ENCODE measurements at regions not wholly inside any gene's neighbourhood (a gene's known extent, or its start where the extent isn't known, plus 50 kb on each side); places are given as distances from the start of the nearest gene placed in this dataset.
"Not testable (repeated sequence)": the region's sequence is repeated elsewhere in the genome, so short reads cannot be mapped to it uniquely, and the experiment has no call there.

GRCh38 chr22:47357493-47357892 lies 595.0 kb downstream of the TBC1D22A start:
- DNase-seq: no peak

- no peak for DNase-seq
These were observed 594.6 kb downstream of the TBC1D22A start for GRCh38 chr22:47357086-47357485.

GRCh38 chr22:47356511-47357011 lies 594.1 kb downstream of the TBC1D22A start:
- no peak for DNase-seq

GRCh38 chr22:47355776-47356510 lies 593.5 kb downstream of the TBC1D22A start:
- no peak for DNase-seq

- DNase-seq: no peak
These were observed 592.9 kb downstream of the TBC1D22A start for GRCh38 chr22:47355388-47355725.

GRCh38 chr22:47354668-47355387 lies 592.4 kb downstream of the TBC1D22A start:
- no peak for DNase-seq

- DNase-seq: no peak
These were observed 590.7 kb downstream of the TBC1D22A start for GRCh38 chr22:47352920-47353700.

- no peak for DNase-seq
These were observed 589.6 kb downstream of the TBC1D22A start for GRCh38 chr22:47351836-47352579.

- DNase-seq: not testable (repeated sequence)
These were observed 583.8 kb downstream of the TBC1D22A start for GRCh38 chr22:47346287-47346686.

- DNase-seq: no peak
These were observed 582.6 kb downstream of the TBC1D22A start for GRCh38 chr22:47345025-47345424.

GRCh38 chr22:47344414-47344813 lies 582.0 kb downstream of the TBC1D22A start:
- no peak for DNase-seq

GRCh38 chr22:47343611-47344010 lies 581.2 kb downstream of the TBC1D22A start:
- DNase-seq: no peak

- no peak for DNase-seq
These were observed 580.0 kb downstream of the TBC1D22A start for GRCh38 chr22:47342446-47342845.

- no peak for DNase-seq
These were observed 579.0 kb downstream of the TBC1D22A start for GRCh38 chr22:47341464-47341863.

- DNase-seq: no peak
These were observed 578.5 kb downstream of the TBC1D22A start for GRCh38 chr22:47340851-47341436.

GRCh38 chr22:47337161-47337621 lies 574.7 kb downstream of the TBC1D22A start:
- no peak for DNase-seq

- no peak for DNase-seq
These were observed 573.5 kb downstream of the TBC1D22A start for GRCh38 chr22:47335958-47336357.

- no peak for DNase-seq
These were observed 573.0 kb downstream of the TBC1D22A start for GRCh38 chr22:47335460-47335859.

- no peak for DNase-seq
These were observed 572.2 kb downstream of the TBC1D22A start for GRCh38 chr22:47334601-47335000.

- DNase-seq: no peak
These were observed 571.2 kb downstream of the TBC1D22A start for GRCh38 chr22:47333625-47334024.

GRCh38 chr22:47332246-47332980 lies 570.0 kb downstream of the TBC1D22A start:
- DNase-seq: no peak
